GM12878 (cell line): ENCODE measurements at regions not wholly inside any gene's neighbourhood (a gene's known extent, or its start where the extent isn't known, plus 50 kb on each side); places are given as distances from the start of the nearest gene placed in this dataset.

Experiments used
- EGR1 ChIP-seq, 2 experiments: IDR thresholded peaks; 1 replicate in 1 of 2; 2 replicates in 1 of 2; pipeline ENCODE4 v1.6.1; 2011 to 2012; ENCODE audit warnings: low read depth in 2 of 2, low read length in 2 of 2, borderline replicate concordance in 1 of 2, mild to moderate bottlenecking in 1 of 2, moderate library complexity in 1 of 2
- EP300 ChIP-seq, 2 experiments: fragments of 150-350 bp in 1 of 2; IDR thresholded peaks; 2 replicates each; pipeline ENCODE4 v1.6.1; 2011 to 2012; ENCODE audit warnings: low read depth in 2 of 2, low read length in 2 of 2, borderline replicate concordance in 1 of 2, improper control_type of control experiment in 1 of 2, inconsistent platforms in 1 of 2; ENCODE audit not compliant: control insufficient read depth in 1 of 2
- ETV6 ChIP-seq, 2 experiments: fragments of 450-650 bp in 1 of 2; IDR thresholded peaks in 1 of 2; conservative IDR thresholded peaks in 1 of 2; 2 replicates each; pipeline ENCODE4 v1.6.1; 2014; ENCODE audit warnings: antibody characterized with exemption in 1 of 2, borderline replicate concordance in 1 of 2, low read depth in 1 of 2, mild to moderate bottlenecking in 1 of 2, moderate library complexity in 1 of 2
- FOXK2 ChIP-seq: fragments of 450-650 bp; IDR thresholded peaks from 2 replicates; pipeline ENCODE4 v1.6.1; 2017; ENCODE audit warnings: mild to moderate bottlenecking, moderate library complexity
- MEF2B ChIP-seq: fragments of 450-650 bp; IDR thresholded peaks from 2 replicates; pipeline ENCODE4 v1.6.1; 2018; ENCODE audit warnings: mild to moderate bottlenecking, moderate library complexity; ENCODE audit not compliant: partially characterized antibody, poor library complexity, severe bottlenecking
- SMC3 ChIP-seq: IDR thresholded peaks from 2 replicates; pipeline ENCODE4 v1.6.1; 2011; ENCODE audit warnings: low read length, improper control_type of control experiment, borderline replicate concordance
- SPI1 ChIP-seq: IDR thresholded peaks from 2 replicates; pipeline ENCODE4 v1.6.1; 2011; ENCODE audit warnings: low read depth, mild to moderate bottlenecking, low read length, moderate library complexity, borderline replicate concordance; ENCODE audit not compliant: insufficient read depth
- TAF1 ChIP-seq: IDR thresholded peaks from 2 replicates; pipeline ENCODE4 v1.6.1; 2011; ENCODE audit warnings: mild to moderate bottlenecking, low read depth, low read length, borderline replicate concordance
- TF ChIP-seq, protein P1 (sequence below), 3 experiments: IDR thresholded peaks in 2 of 3; conservative IDR thresholded peaks in 1 of 3; 2 replicates each; pipeline ENCODE4 v1.5.1; 2011; ENCODE audit warnings: low read depth in 3 of 3, low read length in 3 of 3, mild to moderate bottlenecking in 3 of 3, control low read depth in 2 of 3, moderate library complexity in 2 of 3, inconsistent platforms in 1 of 3, mixed read lengths in 1 of 3; ENCODE audit not compliant: control insufficient read depth in 2 of 3, insufficient read depth in 1 of 3; ENCODE audit errors: extremely low read depth in 1 of 3
- TF ChIP-seq, protein P2 (sequence below): IDR thresholded peaks from 2 replicates; pipeline ENCODE4 v1.6.1; 2011; ENCODE audit warnings: borderline replicate concordance, low read depth, mild to moderate bottlenecking, moderate library complexity, mixed read lengths, low read length; ENCODE audit not compliant: insufficient read depth; ENCODE audit errors: extremely low read length

DNA sequence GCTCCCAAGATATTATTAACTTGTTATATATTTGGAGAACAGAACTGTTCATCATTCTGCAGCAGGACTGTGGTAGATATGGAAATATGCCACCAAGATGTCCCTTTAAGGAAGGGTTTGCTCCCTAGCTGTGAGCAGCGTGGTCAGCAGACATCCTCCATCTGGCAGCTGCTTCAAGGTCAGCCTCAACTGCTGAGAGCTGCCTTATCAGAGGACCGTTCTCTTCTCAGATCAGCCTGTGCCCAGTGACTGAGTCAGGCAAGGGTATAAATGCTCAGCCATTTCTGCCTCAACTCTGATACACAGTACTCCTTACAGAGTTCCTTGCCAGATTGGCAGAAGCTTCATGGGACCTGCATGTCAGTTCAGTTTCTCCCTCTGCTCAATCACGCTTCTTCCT is 63.4 kb upstream of the MAGEB2 start:
- no peak for TF ChIP-seq EP300 (IDR thresholded peaks at IDR 0.05; ENCODE audit: borderline replicate concordance in 1 of 2, control insufficient read depth in 1 of 2, low read depth in 2 of 2, low read length in 2 of 2)
- TF ChIP-seq, protein P1, sequence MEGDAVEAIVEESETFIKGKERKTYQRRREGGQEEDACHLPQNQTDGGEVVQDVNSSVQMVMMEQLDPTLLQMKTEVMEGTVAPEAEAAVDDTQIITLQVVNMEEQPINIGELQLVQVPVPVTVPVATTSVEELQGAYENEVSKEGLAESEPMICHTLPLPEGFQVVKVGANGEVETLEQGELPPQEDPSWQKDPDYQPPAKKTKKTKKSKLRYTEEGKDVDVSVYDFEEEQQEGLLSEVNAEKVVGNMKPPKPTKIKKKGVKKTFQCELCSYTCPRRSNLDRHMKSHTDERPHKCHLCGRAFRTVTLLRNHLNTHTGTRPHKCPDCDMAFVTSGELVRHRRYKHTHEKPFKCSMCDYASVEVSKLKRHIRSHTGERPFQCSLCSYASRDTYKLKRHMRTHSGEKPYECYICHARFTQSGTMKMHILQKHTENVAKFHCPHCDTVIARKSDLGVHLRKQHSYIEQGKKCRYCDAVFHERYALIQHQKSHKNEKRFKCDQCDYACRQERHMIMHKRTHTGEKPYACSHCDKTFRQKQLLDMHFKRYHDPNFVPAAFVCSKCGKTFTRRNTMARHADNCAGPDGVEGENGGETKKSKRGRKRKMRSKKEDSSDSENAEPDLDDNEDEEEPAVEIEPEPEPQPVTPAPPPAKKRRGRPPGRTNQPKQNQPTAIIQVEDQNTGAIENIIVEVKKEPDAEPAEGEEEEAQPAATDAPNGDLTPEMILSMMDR (IDR thresholded peaks at IDR 0.05 in 2 of 3, conservative IDR thresholded peaks at IDR 0.05 in 1 of 3; ENCODE audit: control insufficient read depth in 2 of 3, extremely low read depth in 1 of 3, insufficient read depth in 1 of 3, low read depth in 3 of 3, low read length in 3 of 3) = no peak
- no peak for TF ChIP-seq TAF1
- TF ChIP-seq MEF2B = no peak
- TF ChIP-seq, protein P2, sequence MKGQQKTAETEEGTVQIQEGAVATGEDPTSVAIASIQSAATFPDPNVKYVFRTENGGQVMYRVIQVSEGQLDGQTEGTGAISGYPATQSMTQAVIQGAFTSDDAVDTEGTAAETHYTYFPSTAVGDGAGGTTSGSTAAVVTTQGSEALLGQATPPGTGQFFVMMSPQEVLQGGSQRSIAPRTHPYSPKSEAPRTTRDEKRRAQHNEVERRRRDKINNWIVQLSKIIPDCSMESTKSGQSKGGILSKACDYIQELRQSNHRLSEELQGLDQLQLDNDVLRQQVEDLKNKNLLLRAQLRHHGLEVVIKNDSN = no peak
- no peak for TF ChIP-seq EGR1 (IDR thresholded peaks at IDR 0.05; ENCODE audit: borderline replicate concordance in 1 of 2, low read depth in 2 of 2, low read length in 2 of 2)
- TF ChIP-seq SMC3 = no peak
- TF ChIP-seq ETV6 (conservative IDR thresholded peaks at IDR 0.05 in 1 of 2, IDR thresholded peaks at IDR 0.05 in 1 of 2; ENCODE audit: borderline replicate concordance in 1 of 2, low read depth in 1 of 2) = no peak
- no peak for TF ChIP-seq FOXK2
- no peak for TF ChIP-seq SPI1
